ENCODE measurements at regions not wholly inside any gene's neighbourhood (a gene's known extent, or its start where the extent isn't known, plus 50 kb on each side); places are given as distances from the start of the nearest gene placed in this dataset.

GRCh38 chr3:177343122-177343625, 145.9 kb upstream of the TBL1XR1 start:
- intact Hi-C loops (cut with micrococcal nuclease; ENCODE audit: unreplicated experiment) = no loop called here
- no peak for DNase-seq (ENCODE audit: low spot score)
- BruUV-seq (replicated peaks) = no TSS peak
- Histone ChIP-seq H3K4me3 (replicated peaks in 1 of 3; ENCODE audit: insufficient read depth in 1 of 3, low read depth in 2 of 3, low read length in 3 of 3) (no peak overlapping the region), H3K9me3 (ENCODE audit: low read length) (no peaks in the 10 kb centered on the region), H3K4me2 (ENCODE audit: low read depth, low read length) (0 out of 2 replicates have a peak overlapping the region, but pooled peaks have one; percentile 10), H4K20me1 (ENCODE audit: insufficient read depth, low read length) (no peaks in the 10 kb centered on the region), H2AFZ (ENCODE audit: low read length) (peak overlapping the region; percentile 88), H3K79me2 (ENCODE audit: insufficient read depth, low read length) (no peaks in the 10 kb centered on the region), H3K36me3 (replicated peaks in 1 of 2; ENCODE audit: control insufficient read depth in 1 of 2, insufficient read depth in 2 of 2, low read length in 2 of 2) (no peaks in the 10 kb centered on the region), H3K9ac (ENCODE audit: insufficient read depth, low read depth, low read length) (no peak overlapping the region), H3K27me3 (ENCODE audit: control insufficient read depth in 1 of 2, insufficient read depth in 2 of 2, low read length in 2 of 2) (no peaks in the 10 kb centered on the region), H3K27ac (ENCODE audit: extremely low read length, insufficient read depth, low read length) (no peak overlapping the region), H3K4me1 (ENCODE audit: insufficient read depth, low read length) (peaks cover 65% of the 10 kb centered on the region)
- TF ChIP-seq ZBTB42 (CRISPR knock-in tag; IDR thresholded peaks at IDR 0.05) (no peak), ZNF614 (CRISPR knock-in tag; IDR thresholded peaks at IDR 0.05; ENCODE audit: borderline replicate concordance) (no peak), MAZ (IDR thresholded peaks at IDR 0.05; ENCODE audit: borderline replicate concordance, low read depth, low read length) (no peak), MAZ (CRISPR knock-in tag; IDR thresholded peaks at IDR 0.05; ENCODE audit: low read depth) (no peak), SIX4 (CRISPR knock-in tag; IDR thresholded peaks at IDR 0.05) (no peak), HES4 (CRISPR knock-in tag; IDR thresholded peaks at IDR 0.05; ENCODE audit: borderline replicate concordance) (no peak), ZNF550 (CRISPR knock-in tag; IDR thresholded peaks at IDR 0.05; ENCODE audit: borderline replicate concordance) (no peak), NFRKB (IDR thresholded peaks at IDR 0.05) (no peak), JUND (CRISPR knock-in tag; IDR thresholded peaks at IDR 0.05) (no peak), ZBTB2 (CRISPR knock-in tag; IDR thresholded peaks at IDR 0.05; ENCODE audit: low read depth) (no peak), CREM (IDR thresholded peaks at IDR 0.05) (no peak), CREM (CRISPR knock-in tag; IDR thresholded peaks at IDR 0.05) (no peak), ZNF367 (CRISPR knock-in tag; IDR thresholded peaks at IDR 0.05; ENCODE audit: borderline replicate concordance) (no peak), ZNF101 (CRISPR knock-in tag; IDR thresholded peaks at IDR 0.05; ENCODE audit: borderline replicate concordance, low read depth) (no peak), RAD51 (IDR thresholded peaks at IDR 0.05; ENCODE audit: borderline replicate concordance) (no peak), MYC (CRISPR knock-in tag; IDR thresholded peaks at IDR 0.05; ENCODE audit: borderline replicate concordance) (no peak), ONECUT2 (CRISPR knock-in tag; IDR thresholded peaks at IDR 0.05) (no peak)
- TF ChIP-seq, protein P1, sequence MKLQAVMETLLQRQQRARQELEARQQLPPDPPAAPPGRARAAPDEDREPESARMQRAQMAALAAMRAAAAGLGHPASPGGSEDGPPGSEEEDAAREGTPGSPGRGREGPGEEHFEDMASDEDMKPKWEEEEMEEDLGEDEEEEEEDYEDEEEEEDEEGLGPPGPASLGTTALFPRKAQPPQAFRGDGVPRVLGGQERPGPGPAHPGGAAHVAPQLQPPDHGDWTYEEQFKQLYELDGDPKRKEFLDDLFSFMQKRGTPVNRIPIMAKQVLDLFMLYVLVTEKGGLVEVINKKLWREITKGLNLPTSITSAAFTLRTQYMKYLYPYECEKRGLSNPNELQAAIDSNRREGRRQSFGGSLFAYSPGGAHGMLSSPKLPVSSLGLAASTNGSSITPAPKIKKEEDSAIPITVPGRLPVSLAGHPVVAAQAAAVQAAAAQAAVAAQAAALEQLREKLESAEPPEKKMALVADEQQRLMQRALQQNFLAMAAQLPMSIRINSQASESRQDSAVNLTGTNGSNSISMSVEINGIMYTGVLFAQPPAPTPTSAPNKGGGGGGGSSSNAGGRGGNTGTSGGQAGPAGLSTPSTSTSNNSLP (IDR thresholded peaks at IDR 0.05; ENCODE audit: low read depth, low read length) = no peak
- TF ChIP-seq, protein P2, sequence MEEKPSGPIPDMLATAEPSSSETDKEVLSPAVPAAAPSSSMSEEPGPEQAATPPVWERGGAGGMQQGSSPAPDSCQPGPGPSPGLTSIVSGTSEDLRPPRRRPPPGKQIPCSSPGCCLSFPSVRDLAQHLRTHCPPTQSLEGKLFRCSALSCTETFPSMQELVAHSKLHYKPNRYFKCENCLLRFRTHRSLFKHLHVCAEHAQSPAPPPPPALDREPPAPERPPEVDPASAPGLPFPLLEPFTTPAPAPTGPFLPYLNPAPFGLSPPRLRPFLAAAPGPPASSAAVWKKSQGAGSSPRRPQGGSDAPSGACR (CRISPR knock-in tag; IDR thresholded peaks at IDR 0.05) = no peak
- in situ Hi-C loops (cut with HindIII; ENCODE audit: extremely low pct_ligation_motif_present, low pct_unique_long_range_greater_than_20kb) = no loop called here
- no peak for FAIRE-seq
- CTCF ChIA-PET (ENCODE audit: low intra/inter-chr PET ratio, low total read pairs) = no interaction called here
- ATAC-seq = no peak
- POLR2A ChIA-PET = interaction anchor here (1.7 kb wide), 1 partner anchor 15 kb away, joined by 5 read pairs; no protein-coding TSS in a partner anchor
- WGBS (ENCODE audit: low lambda C conversion rate) = 73% methylated on average over 3 of the region's 3 CpGs
